Right lobe of liver (tissue), 6 donors: ENCODE measurements at regions not wholly inside any gene's neighbourhood (a gene's known extent, or its start where the extent isn't known, plus 50 kb on each side); places are given as distances from the start of the nearest gene placed in this dataset.

Experiments
- ATAC-seq, 4 donors: fragments of 200-7000 bp; cut with Tn5 transposase; one replicate each; pipeline ENCODE4 v1.9.1; 2020; ENCODE audit warnings: mild to moderate bottlenecking in 4 of 4, moderate library complexity in 4 of 4
- DNase-seq, 3 donors: peaks; one replicate each; pipeline ENCODE4 v3.0.0-alpha.2; 2020
- H3K27ac ChIP-seq, 3 donors: fragments of 200-600 bp; one replicate each; pipeline ENCODE4 v1.8.0; 2022
- H3K27me3 ChIP-seq, 2 donors: fragments of 200-600 bp; one replicate each; pipeline ENCODE4 v1.8.0; 2022
- H3K36me3 ChIP-seq, 4 donors: fragments of 200-600 bp; sonication (generic) in 1 of 4; one replicate each; pipeline versions ENCODE4 v1.5.1 to v1.8.0; 2017 to 2022; ENCODE audit warnings: control low read depth in 1 of 4
- H3K4me1 ChIP-seq, 4 donors: fragments of 200-600 bp; sonication (generic) in 1 of 4; one replicate each; pipeline versions ENCODE4 v1.5.1 to v1.8.0; 2017 to 2022; ENCODE audit warnings: control low read depth in 1 of 4
- H3K4me3 ChIP-seq, 3 donors: fragments of 200-600 bp; one replicate each; pipeline ENCODE4 v1.8.0; 2022
- H3K9me3 ChIP-seq, 4 donors: fragments of 200-600 bp; sonication (generic) in 1 of 4; one replicate each; pipeline versions ENCODE4 v1.5.1 to v1.8.0; 2017 to 2022; ENCODE audit warnings: control low read depth in 1 of 4
- POLR2A ChIP-seq: fragments of 450-650 bp; IDR thresholded peaks from one replicate; pipeline ENCODE4 v1.6.1; 2017; ENCODE audit warnings: antibody characterized with exemption, mild to moderate bottlenecking
- WGBS: methylation state at CpG from one replicate; pipeline ENCODE4 v1.1.6; 2018; ENCODE audit warnings: low coverage, low lambda C conversion rate; ENCODE audit not compliant: insufficient coverage; ENCODE audit errors: missing lambda C conversion rate; 5-methylcytosine and 5-hydroxymethylcytosine counted together
- intact Hi-C, 2 donors: fragments of 100-400 bp; cut with DNase I; formaldehyde crosslinking; loops; one replicate each; pipeline versions ENCODE4 v1.11.2 to v1.14.1; 2022
- TF ChIP-seq, protein P1 (sequence below), 4 donors: fragments of 200-600 bp in 3 of 4; fragments of 450-650 bp in 1 of 4; IDR thresholded peaks; one replicate each; pipeline versions ENCODE4 v1.5.1 to v1.8.0; 2016 to 2022; ENCODE audit warnings: antibody characterized with exemption in 4 of 4, mild to moderate bottlenecking in 2 of 4
- donor health status: DM: no; HTN: yes; CAD: no.
- donor health status: DM: no; HTN: no; CAD: no.
- donor health status: DM: no; HTN: no; CAD: no.
- donor health status: DM: no; HTN: yes; CAD: no.
- donor health status: DM: no; HTN: yes; CAD: no.

DNA sequence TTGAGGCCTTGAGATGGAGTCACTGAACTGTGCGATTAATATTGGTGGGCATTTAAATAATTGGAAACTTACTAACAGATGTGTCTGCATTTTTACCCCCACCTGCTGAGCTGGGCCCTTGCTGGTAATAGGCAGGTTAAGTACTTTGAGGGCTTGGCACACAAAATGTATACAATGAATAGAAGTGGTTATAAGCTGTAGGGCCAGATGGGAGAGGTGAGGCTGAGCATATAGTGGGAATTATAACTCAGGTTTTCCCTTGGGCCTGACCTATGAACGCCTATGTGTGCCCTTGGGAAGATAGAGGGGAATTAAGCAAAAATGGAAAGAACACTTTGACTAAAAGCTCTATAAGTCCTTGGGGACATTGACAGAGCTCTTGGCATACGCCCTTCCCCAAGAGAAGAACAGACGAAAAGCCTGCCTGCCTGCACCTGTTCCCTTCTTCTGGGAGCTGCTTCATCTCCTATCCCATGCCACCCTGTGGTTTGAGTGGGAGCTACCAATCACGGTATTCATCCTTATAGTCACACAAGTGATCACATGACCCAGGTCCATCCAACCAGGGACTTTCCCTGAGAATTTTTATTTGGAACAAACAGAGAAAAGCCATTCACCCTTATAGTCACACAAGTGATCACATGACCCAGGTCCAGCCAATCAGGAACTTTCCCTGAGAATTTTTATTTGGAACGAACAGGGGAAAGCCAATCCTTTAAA lies 260.7 kb upstream of the CSF3R start:
- Histone ChIP-seq H3K27ac (no peak overlapping the region), H3K27me3 (no peaks in the 10 kb centered on the region), H3K4me3 (no peak overlapping the region), H3K36me3 (no peaks in the 10 kb centered on the region), H3K4me1 (no peaks in the 10 kb centered on the region), H3K9me3 (no peaks in the 10 kb centered on the region)
- TF ChIP-seq, protein P1, sequence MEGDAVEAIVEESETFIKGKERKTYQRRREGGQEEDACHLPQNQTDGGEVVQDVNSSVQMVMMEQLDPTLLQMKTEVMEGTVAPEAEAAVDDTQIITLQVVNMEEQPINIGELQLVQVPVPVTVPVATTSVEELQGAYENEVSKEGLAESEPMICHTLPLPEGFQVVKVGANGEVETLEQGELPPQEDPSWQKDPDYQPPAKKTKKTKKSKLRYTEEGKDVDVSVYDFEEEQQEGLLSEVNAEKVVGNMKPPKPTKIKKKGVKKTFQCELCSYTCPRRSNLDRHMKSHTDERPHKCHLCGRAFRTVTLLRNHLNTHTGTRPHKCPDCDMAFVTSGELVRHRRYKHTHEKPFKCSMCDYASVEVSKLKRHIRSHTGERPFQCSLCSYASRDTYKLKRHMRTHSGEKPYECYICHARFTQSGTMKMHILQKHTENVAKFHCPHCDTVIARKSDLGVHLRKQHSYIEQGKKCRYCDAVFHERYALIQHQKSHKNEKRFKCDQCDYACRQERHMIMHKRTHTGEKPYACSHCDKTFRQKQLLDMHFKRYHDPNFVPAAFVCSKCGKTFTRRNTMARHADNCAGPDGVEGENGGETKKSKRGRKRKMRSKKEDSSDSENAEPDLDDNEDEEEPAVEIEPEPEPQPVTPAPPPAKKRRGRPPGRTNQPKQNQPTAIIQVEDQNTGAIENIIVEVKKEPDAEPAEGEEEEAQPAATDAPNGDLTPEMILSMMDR (IDR thresholded peaks at IDR 0.05) = no peak
- ATAC-seq (no peak), DNase-seq (peak in 1 of 3 donors; percentile 14)
- 62% methylated on average over 5 of the region's 6 CpGs for WGBS
- intact Hi-C loops = no loop called here

DNA sequence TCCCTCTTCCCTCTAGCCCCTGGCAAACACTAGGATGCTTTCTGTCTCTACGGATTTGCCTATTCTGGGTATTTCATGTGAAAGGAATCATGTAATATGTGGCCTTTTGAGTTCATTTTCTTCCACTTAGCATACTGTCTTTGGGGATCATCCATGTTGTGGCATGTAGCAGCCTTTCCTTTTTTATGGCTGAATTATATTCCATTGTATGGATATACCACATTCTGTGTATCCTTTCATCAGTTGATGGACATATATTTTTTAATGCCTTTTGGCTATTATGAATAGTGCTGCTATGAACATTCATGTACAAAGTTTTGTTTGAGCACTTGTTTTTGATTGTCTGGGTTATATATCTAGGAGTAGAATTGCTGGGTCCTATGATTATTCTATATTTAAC lies 258.4 kb upstream of the CSF3R start:
- Histone ChIP-seq H3K27ac (no peak overlapping the region), H3K27me3 (no peaks in the 10 kb centered on the region), H3K4me3 (no peak overlapping the region), H3K36me3 (no peaks in the 10 kb centered on the region), H3K9me3 (no peaks in the 10 kb centered on the region), H3K4me1 (no peaks in the 10 kb centered on the region)
- intact Hi-C loops = no loop called here
- TF ChIP-seq, protein P1 (IDR thresholded peaks at IDR 0.05) = no peak
- no peak for TF ChIP-seq POLR2A
- no peak for DNase-seq
- no peak for ATAC-seq
- WGBS = 56% methylated on average over 1 of the region's 1 CpG

DNA sequence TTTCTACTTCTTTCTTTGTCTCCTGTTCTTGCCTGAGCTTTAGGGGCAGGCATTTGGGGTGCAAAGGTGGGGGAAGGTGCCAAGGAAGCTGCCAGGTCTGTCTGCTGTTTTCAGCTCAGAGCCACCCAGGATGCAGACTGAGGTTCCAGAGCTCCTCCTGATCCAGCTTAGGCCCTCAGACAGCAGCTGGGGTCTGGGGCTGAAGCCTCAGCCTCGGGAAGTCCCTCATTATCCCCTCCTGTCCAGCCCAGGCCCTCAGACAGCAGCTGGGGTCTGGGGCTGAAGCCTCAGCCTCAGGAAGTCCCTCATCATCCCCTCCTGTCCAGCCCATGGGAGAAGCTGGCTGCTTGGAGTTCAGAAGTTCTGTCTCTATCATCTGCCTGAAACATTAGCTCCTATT lies 257.7 kb upstream of the CSF3R start:
- WGBS = no CpG with 5 or more reads among the region's 1 CpG
- no peak overlapping the region for H3K4me3 ChIP-seq
- no peak overlapping the region for H3K27ac ChIP-seq
- no peaks in the 10 kb centered on the region for H3K36me3 ChIP-seq
- intact Hi-C loops = no loop called here
- no peaks in the 10 kb centered on the region for H3K27me3 ChIP-seq
- TF ChIP-seq, protein P1 (IDR thresholded peaks at IDR 0.05) = no peak
- TF ChIP-seq POLR2A = no peak
- ATAC-seq = no peak
- H3K9me3 ChIP-seq = no peaks in the 10 kb centered on the region
- peak in 1 of 3 donors; percentile 1 for DNase-seq
- no peaks in the 10 kb centered on the region for H3K4me1 ChIP-seq

DNA sequence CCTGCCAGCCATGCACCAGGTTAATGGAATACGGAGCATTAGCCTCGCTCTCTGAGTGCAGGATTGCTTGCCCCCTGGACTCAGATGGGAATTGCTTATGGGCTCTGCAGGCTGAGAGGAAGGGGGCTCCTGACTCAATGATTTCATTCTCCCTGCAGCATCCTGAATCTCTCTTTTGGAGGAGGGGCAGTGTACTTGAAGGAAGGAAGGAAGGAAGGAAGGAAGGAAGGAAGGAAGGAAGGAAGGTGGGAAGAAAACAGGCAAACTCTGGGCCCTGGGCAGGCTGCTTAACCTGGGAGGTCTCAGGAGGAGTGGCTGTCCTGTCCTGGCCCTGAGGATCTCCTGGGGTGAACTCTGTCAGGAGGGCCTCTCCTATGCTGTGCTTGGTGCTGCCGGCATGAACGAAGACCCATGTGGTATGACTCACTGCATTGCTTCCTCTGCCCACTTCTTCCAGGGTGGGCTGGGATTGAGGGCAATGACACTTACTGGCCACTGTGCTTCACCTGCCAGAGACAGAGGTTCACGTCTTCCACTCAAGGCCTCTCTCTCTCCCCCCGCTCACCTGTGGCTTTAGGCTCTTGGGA lies 257.1 kb upstream of the CSF3R start:
- WGBS = no CpG with 5 or more reads among the region's 6 CpGs
- peak in 1 of 3 donors; percentile 26 for DNase-seq
- intact Hi-C loops = no loop called here
- H3K27ac ChIP-seq = no peak overlapping the region
- no peaks in the 10 kb centered on the region for H3K36me3 ChIP-seq
- no peaks in the 10 kb centered on the region for H3K9me3 ChIP-seq
- H3K27me3 ChIP-seq = no peaks in the 10 kb centered on the region
- no peak overlapping the region for H3K4me3 ChIP-seq
- peak in 1 of 4 donors; percentile 16 for ATAC-seq
- H3K4me1 ChIP-seq = no peaks in the 10 kb centered on the region
- TF ChIP-seq, protein P1 (IDR thresholded peaks at IDR 0.05) = no peak
- TF ChIP-seq POLR2A = no peak
